Coronary artery (tissue), 2 donors: ENCODE measurements at regions not wholly inside any gene's neighbourhood (a gene's known extent, or its start where the extent isn't known, plus 50 kb on each side); places are given as distances from the start of the nearest gene placed in this dataset.

Experiments used
- DNase-seq: peaks from one replicate; pipeline ENCODE4 v3.0.0-alpha.2; 2017; ENCODE audit warnings: low spot score
- H3K27ac ChIP-seq, 2 donors: fragments of 200-600 bp; sonication (generic); one replicate each; pipeline ENCODE4 v1.5.1; 2016 to 2019
- H3K4me3 ChIP-seq: fragments of 200-600 bp; sonication (generic); 2 replicates; pipeline ENCODE4 v1.5.1; 2016; ENCODE audit warnings: mild to moderate bottlenecking, moderate library complexity
- TF ChIP-seq, protein P1 (sequence below): fragments of 200-600 bp; sonication (generic); IDR thresholded peaks from one replicate; pipeline ENCODE4 v1.5.1; 2019; ENCODE audit warnings: antibody characterized with exemption

DNA sequence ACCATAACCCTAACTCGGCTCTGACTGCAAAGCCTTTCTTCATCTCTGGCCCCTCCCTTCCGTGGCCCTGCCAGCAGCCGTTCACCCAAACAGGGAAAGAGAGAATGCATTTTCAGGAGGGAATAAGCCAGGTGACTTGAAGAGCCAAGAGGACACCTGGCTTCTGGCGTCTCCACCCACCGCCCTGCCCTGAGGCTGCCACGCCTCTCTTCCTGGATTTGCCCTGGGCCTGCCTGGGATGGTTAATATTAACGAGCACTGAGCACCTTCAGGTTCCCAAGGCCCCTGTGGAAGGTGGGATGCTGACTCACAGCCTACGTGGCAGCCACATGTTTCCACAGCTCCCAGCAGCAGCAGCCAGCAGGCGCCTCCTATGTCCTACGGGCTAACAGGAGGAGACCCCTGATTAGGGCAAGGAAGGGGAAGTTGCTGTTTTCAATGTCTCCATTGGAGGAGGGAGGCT, 138.0 kb upstream of the RREB1 start:
- no peak overlapping the region for H3K27ac ChIP-seq
- no peak for DNase-seq
- TF ChIP-seq, protein P1, sequence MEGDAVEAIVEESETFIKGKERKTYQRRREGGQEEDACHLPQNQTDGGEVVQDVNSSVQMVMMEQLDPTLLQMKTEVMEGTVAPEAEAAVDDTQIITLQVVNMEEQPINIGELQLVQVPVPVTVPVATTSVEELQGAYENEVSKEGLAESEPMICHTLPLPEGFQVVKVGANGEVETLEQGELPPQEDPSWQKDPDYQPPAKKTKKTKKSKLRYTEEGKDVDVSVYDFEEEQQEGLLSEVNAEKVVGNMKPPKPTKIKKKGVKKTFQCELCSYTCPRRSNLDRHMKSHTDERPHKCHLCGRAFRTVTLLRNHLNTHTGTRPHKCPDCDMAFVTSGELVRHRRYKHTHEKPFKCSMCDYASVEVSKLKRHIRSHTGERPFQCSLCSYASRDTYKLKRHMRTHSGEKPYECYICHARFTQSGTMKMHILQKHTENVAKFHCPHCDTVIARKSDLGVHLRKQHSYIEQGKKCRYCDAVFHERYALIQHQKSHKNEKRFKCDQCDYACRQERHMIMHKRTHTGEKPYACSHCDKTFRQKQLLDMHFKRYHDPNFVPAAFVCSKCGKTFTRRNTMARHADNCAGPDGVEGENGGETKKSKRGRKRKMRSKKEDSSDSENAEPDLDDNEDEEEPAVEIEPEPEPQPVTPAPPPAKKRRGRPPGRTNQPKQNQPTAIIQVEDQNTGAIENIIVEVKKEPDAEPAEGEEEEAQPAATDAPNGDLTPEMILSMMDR, result no peak
- H3K4me3 ChIP-seq, result no peak overlapping the region

DNA sequence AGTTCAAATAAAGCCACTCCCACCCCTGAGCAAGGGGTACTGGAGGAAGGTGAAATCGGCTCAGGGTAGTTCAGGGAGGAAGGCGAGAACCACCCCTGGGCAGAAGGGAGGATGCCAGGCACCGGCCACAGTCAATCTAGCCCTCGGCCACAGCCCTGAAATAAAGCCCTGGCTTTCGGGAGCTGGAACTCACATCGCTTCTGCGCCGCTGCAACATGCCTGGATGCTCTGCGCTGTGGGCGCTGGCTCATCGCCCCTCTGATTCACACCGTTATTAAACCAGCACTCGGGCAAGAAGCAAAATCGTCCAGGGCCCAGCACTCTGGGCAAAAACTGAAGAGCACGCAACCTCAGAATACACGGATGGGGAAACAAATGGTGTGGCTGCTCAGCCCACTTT, 136.9 kb upstream of the RREB1 start:
- no peak overlapping the region for H3K27ac ChIP-seq
- H3K4me3 ChIP-seq, result no peak overlapping the region
- TF ChIP-seq, protein P1, result no peak
- DNase-seq, result no peak

DNA sequence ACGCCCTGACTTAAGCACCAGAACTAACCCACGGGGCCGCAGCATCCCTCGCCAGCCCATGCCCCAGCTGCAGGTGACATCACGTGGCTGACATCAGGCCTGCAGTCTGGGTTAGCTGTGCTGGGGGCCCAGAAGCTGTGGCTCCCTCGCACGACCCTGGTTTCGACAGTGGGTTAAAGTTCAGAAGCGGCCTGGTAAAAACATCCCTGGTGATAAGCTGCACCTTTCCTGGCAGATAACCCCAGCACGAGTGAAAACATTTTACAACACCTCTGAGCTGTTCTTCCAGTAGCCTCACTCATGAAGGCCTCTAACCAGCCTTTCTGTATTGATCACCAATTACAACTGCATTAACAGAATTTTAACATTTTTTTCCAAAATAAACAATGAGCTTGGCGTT, 136.4 kb upstream of the RREB1 start:
- no peak for DNase-seq
- Histone ChIP-seq H3K4me3 (no peak overlapping the region), H3K27ac (no peak overlapping the region)
- TF ChIP-seq, protein P1, result no peak

DNA sequence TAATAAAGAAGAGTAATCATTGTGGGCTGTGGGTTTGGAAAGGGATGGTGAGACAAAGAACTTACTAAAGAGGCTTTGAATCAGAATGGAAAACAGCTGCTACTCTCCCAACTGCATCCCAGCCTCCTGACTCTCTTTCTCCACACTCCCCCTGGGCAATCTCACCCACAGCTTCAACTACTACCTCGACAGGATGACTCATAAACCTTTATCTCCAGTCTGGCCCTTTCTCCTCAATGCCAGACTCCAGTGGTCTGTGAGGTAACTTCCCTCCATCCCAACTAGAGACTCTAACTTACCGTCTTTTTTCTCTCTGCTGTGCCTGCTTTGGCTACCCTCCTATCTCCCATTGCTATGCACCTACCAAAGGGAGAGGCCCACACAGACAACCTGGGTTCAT, 135.3 kb upstream of the RREB1 start:
- Histone ChIP-seq H3K4me3 (no peak overlapping the region), H3K27ac (no peak overlapping the region)
- DNase-seq, result no peak
- TF ChIP-seq, protein P1, result no peak

DNA sequence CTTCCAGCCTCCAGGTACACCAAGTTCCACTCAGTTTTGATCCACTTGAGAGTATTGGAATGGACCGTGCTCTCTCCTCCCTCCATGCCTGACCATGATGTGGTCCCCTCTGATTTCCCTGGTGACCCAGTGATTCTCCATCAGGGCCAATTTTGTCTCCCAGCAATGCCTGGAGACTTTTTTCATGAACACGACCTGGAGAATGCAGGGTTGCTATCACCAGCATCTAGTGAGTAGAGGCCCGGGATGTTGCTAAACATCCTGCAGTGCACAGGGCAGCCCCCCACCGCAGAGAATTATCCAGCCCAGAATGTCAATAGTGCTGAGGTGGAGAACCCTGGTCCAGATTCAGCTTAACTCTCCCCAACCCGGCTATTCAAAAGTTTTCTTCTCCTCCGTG, 134.0 kb upstream of the RREB1 start:
- TF ChIP-seq, protein P1, result no peak
- no peak overlapping the region for H3K4me3 ChIP-seq
- no peak for DNase-seq
- H3K27ac ChIP-seq, result no peak overlapping the region

DNA sequence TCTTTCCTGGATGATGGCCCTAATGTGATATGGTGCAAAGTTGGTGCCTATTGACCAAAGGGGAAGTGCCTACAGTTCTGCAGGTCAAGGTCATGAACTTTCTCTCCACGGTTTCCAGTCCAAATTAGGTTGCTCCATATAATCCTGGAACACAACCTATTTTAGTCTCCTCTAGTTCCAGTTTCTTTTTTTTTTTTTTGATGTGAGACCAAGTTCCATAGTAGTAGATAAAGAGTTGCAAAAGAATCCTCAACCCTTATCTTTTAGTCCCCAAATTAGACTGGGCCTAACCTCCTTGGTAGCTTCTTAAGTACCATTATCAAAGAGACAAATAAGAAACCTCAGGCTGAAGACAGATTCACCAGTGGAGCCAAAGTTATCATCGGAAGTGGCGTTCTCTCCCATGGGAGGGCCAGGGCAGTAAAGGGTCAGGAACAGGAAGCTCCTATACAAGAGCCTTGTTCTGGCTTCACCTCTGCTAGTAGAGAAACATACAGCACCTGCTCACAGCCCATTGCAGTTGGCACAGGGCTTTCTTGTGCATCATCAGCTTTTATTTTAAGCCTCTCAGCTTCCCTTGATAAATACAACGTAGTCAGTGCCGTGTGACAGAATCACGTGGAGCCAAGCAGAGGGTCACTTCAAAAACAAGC, 132.2 kb upstream of the RREB1 start:
- Histone ChIP-seq H3K27ac (no peak overlapping the region), H3K4me3 (no peak overlapping the region)
- DNase-seq, result no peak
- TF ChIP-seq, protein P1, result no peak

DNA sequence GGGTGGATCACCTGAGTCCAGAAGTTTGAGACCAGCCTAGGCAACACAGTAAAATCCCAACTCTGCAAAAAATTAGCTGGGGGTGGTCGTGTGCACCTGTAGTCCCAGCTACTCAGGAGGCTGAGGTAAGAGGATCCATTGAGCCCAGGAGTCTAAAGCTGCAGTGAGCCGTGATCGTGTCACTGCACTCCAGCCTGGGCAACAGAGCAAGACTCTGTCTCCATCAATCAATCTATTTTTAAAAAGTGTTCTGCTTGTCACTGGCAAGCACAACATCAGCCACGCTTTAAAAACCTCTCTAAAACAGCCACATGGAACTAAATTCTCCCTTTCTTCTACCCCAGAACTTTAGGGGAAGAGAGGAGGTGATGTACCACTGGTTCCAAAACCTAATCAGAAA, 131.6 kb upstream of the RREB1 start:
- DNase-seq, result no peak
- no peak overlapping the region for H3K4me3 ChIP-seq
- TF ChIP-seq, protein P1, result no peak
- no peak overlapping the region for H3K27ac ChIP-seq
